ENCODE measurements at regions not wholly inside any gene's neighbourhood (a gene's known extent, or its start where the extent isn't known, plus 50 kb on each side); places are given as distances from the start of the nearest gene placed in this dataset.
"Not testable (repeated sequence)": the region's sequence is repeated elsewhere in the genome, so short reads cannot be mapped to it uniquely, and the experiment has no call there.

GRCh38 chr12:42892702-42893551 lies 303.4 kb upstream of the PRICKLE1 start:
- no peak for DNase-seq (ENCODE audit: low read depth in 4 of 4, low spot score in 3 of 4)

GRCh38 chr12:42887657-42888056 lies 298.1 kb upstream of the PRICKLE1 start:
- DNase-seq (ENCODE audit: low read depth in 4 of 4, low spot score in 3 of 4) = no peak

GRCh38 chr12:42886160-42886559 lies 296.6 kb upstream of the PRICKLE1 start:
- no peak for DNase-seq (ENCODE audit: low read depth in 4 of 4, low spot score in 3 of 4)

GRCh38 chr12:42885677-42886076 lies 296.1 kb upstream of the PRICKLE1 start:
- DNase-seq (ENCODE audit: low read depth in 4 of 4, low spot score in 3 of 4) = no peak

GRCh38 chr12:42884116-42884515 lies 294.6 kb upstream of the PRICKLE1 start:
- DNase-seq (ENCODE audit: low read depth in 4 of 4, low spot score in 3 of 4) = no peak

GRCh38 chr12:42873401-42873800 lies 283.9 kb upstream of the PRICKLE1 start:
- DNase-seq (ENCODE audit: low read depth in 4 of 4, low spot score in 3 of 4) = no peak

GRCh38 chr12:42871816-42872215 lies 282.3 kb upstream of the PRICKLE1 start:
- no peak for DNase-seq (ENCODE audit: low read depth in 4 of 4, low spot score in 3 of 4)

- DNase-seq (ENCODE audit: low read depth in 4 of 4, low spot score in 3 of 4) = no peak
Measured at GRCh38 chr12:42868291-42868690, 278.7 kb upstream of the PRICKLE1 start.

GRCh38 chr12:42865282-42865681 lies 275.7 kb upstream of the PRICKLE1 start:
- no peak for DNase-seq (ENCODE audit: low read depth in 4 of 4, low spot score in 3 of 4)

- no peak for DNase-seq (ENCODE audit: low read depth in 4 of 4, low spot score in 3 of 4)
Measured at GRCh38 chr12:42862055-42862454, 272.5 kb upstream of the PRICKLE1 start.

GRCh38 chr12:42860331-42860730 lies 270.8 kb upstream of the PRICKLE1 start:
- DNase-seq (ENCODE audit: low read depth in 4 of 4, low spot score in 3 of 4) = not testable (repeated sequence)

GRCh38 chr12:42859612-42860011 lies 270.1 kb upstream of the PRICKLE1 start:
- DNase-seq (ENCODE audit: low read depth in 4 of 4, low spot score in 3 of 4) = no peak

- no peak for DNase-seq (ENCODE audit: low read depth in 4 of 4, low spot score in 3 of 4)
Measured at GRCh38 chr12:42857106-42857505, 267.6 kb upstream of the PRICKLE1 start.

GRCh38 chr12:42855362-42855950 lies 265.9 kb upstream of the PRICKLE1 start:
- DNase-seq (ENCODE audit: low read depth in 4 of 4, low spot score in 3 of 4) = no peak

GRCh38 chr12:42854826-42855225 lies 265.3 kb upstream of the PRICKLE1 start:
- no peak for DNase-seq (ENCODE audit: low read depth in 4 of 4, low spot score in 3 of 4)

- no peak for DNase-seq (ENCODE audit: low read depth in 4 of 4, low spot score in 3 of 4)
Measured at GRCh38 chr12:42854208-42854607, 264.7 kb upstream of the PRICKLE1 start.

GRCh38 chr12:42853370-42854140 lies 264.0 kb upstream of the PRICKLE1 start:
- no peak for DNase-seq (ENCODE audit: low read depth in 4 of 4, low spot score in 3 of 4)

- no peak for DNase-seq (ENCODE audit: low read depth in 4 of 4, low spot score in 3 of 4)
Measured at GRCh38 chr12:42846782-42847181, 257.2 kb upstream of the PRICKLE1 start.

GRCh38 chr12:42834062-42834461 lies 244.5 kb upstream of the PRICKLE1 start:
- no peak for DNase-seq (ENCODE audit: low read depth in 4 of 4, low spot score in 3 of 4)

GRCh38 chr12:42828836-42829235 lies 239.3 kb upstream of the PRICKLE1 start:
- no peak for DNase-seq (ENCODE audit: low read depth in 4 of 4, low spot score in 3 of 4)

- no peak for DNase-seq (ENCODE audit: low read depth in 4 of 4, low spot score in 3 of 4)
Measured at GRCh38 chr12:42824327-42824726, 234.8 kb upstream of the PRICKLE1 start.
